Right ventricle myocardium inferior (tissue), 1 donor: ENCODE measurements at regions not wholly inside any gene's neighbourhood (a gene's known extent, or its start where the extent isn't known, plus 50 kb on each side); places are given as distances from the start of the nearest gene placed in this dataset.
"Not testable (repeated sequence)": the region's sequence is repeated elsewhere in the genome, so short reads cannot be mapped to it uniquely, and the experiment has no call there.

Experiments used
- ATAC-seq: fragments of 200-7000 bp; cut with Tn5 transposase; one replicate; pipeline ENCODE4 v1.9.1; 2020; ENCODE audit warnings: mild to moderate bottlenecking, moderate library complexity
- DNase-seq: peaks from one replicate; pipeline ENCODE4 v3.0.0; 2021; ENCODE audit errors: missing footprints
- intact Hi-C: fragments of 100-400 bp; cut with DNase I; formaldehyde crosslinking; loops from one replicate; pipeline ENCODE4 v1.11.0; 2022
- donor health status: DM: no; HTN: yes; CAD: no; lungs with severe emphysema.

GRCh38 chr3:106485217-106485616 is 616.4 kb upstream of the CBLB start:
- intact Hi-C loops, result no loop called here
- DNase-seq (no peak), ATAC-seq (no peak)

- intact Hi-C loops, result no loop called here
- no peak for ATAC-seq
- no peak for DNase-seq
Measured at GRCh38 chr3:106485802-106486201, 617.0 kb upstream of the CBLB start.

- ATAC-seq, DNase-seq, intact Hi-C loops: not testable (repeated sequence)
Measured at GRCh38 chr3:106486945-106487639, 618.3 kb upstream of the CBLB start.

GRCh38 chr3:106488331-106488730 is 619.5 kb upstream of the CBLB start:
- no peak for ATAC-seq
- intact Hi-C loops, result no loop called here
- DNase-seq, result no peak

- intact Hi-C loops, result no loop called here
- DNase-seq (no peak), ATAC-seq (no peak)
Measured at GRCh38 chr3:106491796-106492195, 623.0 kb upstream of the CBLB start.

- intact Hi-C loops, result no loop called here
- ATAC-seq, result no peak
Measured at GRCh38 chr3:106508331-106508893, 639.6 kb upstream of the CBLB start.

GRCh38 chr3:106510206-106510605 is 641.4 kb upstream of the CBLB start:
- intact Hi-C loops, result no loop called here
- ATAC-seq (no peak), DNase-seq (no peak)

More at GRCh38 chr3:106508331-106508893, 639.6 kb upstream of the CBLB start:
- DNase-seq, result no peak

- no peak for DNase-seq
- no peak for ATAC-seq
- intact Hi-C loops, result no loop called here
Measured at GRCh38 chr3:106512846-106513245, 644.0 kb upstream of the CBLB start.

- ATAC-seq, result no peak
- intact Hi-C loops, result no loop called here
- DNase-seq, result no peak
Measured at GRCh38 chr3:106514431-106514830, 645.6 kb upstream of the CBLB start.

- intact Hi-C loops, result no loop called here
Measured at GRCh38 chr3:106518516-106518915, 649.7 kb upstream of the CBLB start.

GRCh38 chr3:106522397-106522796 is 653.6 kb upstream of the CBLB start:
- ATAC-seq (no peak), DNase-seq (no peak)
- intact Hi-C loops, result no loop called here

More at GRCh38 chr3:106518516-106518915, 649.7 kb upstream of the CBLB start:
- ATAC-seq, result no peak
- DNase-seq, result no peak

GRCh38 chr3:106528932-106529331 is 660.1 kb upstream of the CBLB start:
- intact Hi-C loops, result no loop called here
- ATAC-seq (no peak), DNase-seq (no peak)

GRCh38 chr3:106529738-106530137 is 660.9 kb upstream of the CBLB start:
- intact Hi-C loops, result no loop called here

GRCh38 chr3:106530367-106530766 is 661.6 kb upstream of the CBLB start:
- ATAC-seq, result no peak
- DNase-seq, result no peak
- intact Hi-C loops, result no loop called here

More at GRCh38 chr3:106529738-106530137, 660.9 kb upstream of the CBLB start:
- ATAC-seq (no peak), DNase-seq (no peak)

GRCh38 chr3:106531771-106532329 is 663.0 kb upstream of the CBLB start:
- intact Hi-C loops, ATAC-seq, DNase-seq: not testable (repeated sequence)

GRCh38 chr3:106533093-106533787 is 664.4 kb upstream of the CBLB start:
- ATAC-seq (no peak), DNase-seq (no peak)
- intact Hi-C loops, result no loop called here

GRCh38 chr3:106533788-106534160 is 665.0 kb upstream of the CBLB start:
- intact Hi-C loops, result no loop called here
- DNase-seq, result no peak
- no peak for ATAC-seq

GRCh38 chr3:106534206-106534605 is 665.4 kb upstream of the CBLB start:
- intact Hi-C loops, result no loop called here
- no peak for DNase-seq
- no peak for ATAC-seq

- DNase-seq, result no peak
- intact Hi-C loops, result no loop called here
- no peak for ATAC-seq
Measured at GRCh38 chr3:106540743-106541142, 671.9 kb upstream of the CBLB start.
